NCI-H524 treated with DMSO at 0.1 percent for 48 hours (cell line): ENCODE measurements at regions not wholly inside any gene's neighbourhood (a gene's known extent, or its start where the extent isn't known, plus 50 kb on each side); places are given as distances from the start of the nearest gene placed in this dataset.
"Not testable (repeated sequence)": the region's sequence is repeated elsewhere in the genome, so short reads cannot be mapped to it uniquely, and the experiment has no call there.

Experiments
- DNase-seq: peaks from one replicate; lab custom pipeline; 2025; lab: John Stamatoyannopoulos, UW

DNA sequence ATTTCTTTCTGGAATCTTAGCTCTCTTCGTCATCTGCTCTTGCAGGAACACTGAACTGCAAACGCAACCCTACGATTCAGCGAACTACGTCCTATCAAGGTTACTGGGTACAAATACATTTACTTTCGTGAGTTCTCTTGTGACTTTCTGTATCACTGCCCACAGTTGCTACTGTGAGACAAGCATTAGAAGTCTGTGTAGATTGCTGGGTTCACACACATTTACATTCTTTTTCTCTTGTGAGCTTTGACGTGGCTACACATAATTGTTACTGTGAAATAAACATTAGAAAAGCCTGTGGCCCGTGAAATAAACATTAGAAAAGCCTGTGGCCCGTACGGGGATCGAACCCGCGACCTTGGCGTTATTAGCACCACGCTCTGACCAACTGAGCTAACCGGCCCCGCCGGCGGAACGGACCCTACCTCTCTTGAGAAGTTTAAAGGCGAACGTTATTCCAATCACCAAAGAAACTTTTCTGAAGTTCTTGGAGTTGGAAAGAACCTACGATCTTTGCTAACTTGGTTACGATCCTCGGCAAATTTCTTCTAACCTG is 61.2 kb upstream of the ZNF322 start:
- DNase-seq = not testable (repeated sequence)

DNA sequence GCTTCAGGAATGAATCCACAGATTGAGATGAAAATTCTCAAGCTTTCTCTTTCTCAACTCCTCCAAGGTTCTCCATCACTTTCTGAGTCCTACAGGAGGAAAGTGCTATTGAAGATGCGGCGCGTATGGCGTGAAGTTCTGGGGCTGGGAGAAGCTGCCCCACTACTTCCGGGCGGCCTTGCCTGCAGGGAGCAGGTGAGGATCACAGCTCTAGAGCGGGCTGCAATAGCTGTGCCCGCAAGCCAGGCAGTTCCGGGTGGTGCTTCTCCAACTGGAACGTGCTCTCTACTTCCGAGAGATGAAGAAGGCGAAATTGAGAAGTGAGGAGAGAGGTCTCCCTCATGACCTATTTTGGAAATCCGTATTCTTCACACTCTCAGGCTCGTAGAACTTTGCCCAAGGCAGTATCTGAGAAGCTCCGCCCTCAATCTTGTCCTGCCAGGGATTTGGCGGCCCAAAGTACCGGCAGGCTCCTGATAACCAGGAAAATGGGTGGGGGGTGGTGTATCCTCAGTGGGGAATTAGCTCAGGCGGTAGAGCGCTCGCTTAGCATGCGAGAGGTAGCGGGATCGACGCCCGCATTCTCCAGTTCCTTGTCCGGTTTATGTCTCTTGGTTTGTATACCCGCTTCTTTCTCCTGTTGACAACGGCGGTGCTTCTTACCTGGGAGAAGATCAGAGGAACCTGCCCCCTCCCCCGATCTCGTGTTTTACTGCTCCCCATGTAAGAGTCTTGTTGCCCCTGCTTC is 70.6 kb upstream of the ZNF322 start:
- DNase-seq = not testable (repeated sequence)

DNA sequence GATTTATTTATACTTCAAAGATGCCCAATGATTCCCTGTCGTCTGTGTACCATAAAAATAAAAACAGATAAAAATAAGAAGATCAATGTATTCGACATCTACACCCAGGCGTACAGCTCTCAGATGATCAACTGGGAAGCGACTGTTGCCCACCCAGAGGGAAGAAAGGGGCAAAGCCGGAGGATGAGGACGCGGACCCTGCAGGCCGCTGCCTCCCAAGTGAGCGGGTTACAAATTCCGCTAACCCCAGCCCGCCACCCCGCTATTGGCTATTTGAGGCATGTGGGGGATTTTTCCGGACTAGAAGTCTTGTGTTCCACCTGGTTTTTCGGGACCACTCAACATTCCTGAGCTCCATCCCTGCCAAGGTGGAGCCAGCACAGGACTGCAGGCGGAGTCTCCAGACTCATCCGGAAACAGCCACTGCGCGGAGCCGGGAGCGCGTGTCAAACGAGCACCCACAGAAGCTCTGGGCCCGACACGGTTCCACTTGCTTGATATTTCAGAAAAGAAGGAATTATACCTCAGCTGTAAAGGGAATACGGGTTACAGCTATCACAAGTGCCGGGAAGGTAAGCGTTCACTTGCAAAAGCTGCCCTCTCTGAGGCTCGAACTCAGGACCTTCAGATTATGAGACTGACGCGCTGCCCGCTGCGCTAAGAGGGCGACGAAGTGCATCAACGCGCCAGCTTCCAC is 75.4 kb upstream of the ZNF322 start:
- not testable (repeated sequence) for DNase-seq

DNA sequence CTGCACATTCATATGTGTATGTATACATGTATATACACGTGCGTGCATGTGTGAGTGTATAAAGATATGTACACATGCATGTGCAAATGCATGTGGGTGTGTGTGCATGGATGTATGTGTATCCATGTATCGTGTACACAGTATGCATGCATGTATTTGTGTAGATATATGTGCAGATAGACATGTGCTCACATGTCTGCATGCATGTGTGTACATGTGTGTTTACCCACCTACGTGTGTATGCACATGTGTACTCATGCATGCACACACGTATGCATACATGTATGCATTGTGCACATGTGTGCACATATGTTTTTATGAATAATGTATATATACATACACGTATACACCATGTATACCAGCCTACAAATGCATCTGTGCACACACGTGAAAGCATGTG is 80.3 kb upstream of the ZNF322 start:
- no peak for DNase-seq

DNA sequence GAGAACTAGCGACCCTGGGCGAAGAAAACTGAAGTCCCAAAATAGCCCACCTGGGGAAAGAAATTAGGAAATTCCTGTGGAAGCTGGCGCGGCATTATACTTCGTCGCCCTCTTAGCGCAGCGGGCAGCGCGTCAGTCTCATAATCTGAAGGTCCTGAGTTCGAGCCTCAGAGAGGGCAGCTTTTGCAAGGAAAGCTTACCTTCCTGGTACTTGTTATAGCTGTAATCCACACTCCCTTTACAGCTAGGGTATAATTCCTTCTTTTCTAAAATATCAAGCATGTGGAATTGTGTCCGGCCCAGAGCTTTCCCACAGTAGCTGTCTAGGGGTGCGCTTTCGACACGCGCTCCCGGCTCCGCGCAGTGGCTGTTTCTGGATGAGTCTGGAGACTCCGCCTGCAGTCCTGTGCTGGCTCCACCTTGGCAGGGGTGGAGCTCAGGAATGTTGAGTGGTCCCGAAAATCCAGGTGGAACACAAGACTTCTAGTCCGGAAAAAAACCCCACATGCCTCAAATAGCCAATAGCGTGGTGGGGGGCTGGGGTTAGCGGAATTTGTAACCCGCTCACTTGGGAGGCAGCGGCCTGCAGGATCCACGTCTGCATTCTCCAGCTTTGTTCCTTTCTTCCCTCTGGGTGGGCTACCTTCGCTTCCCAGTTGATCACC is 83.7 kb upstream of the ZNF322 start:
- DNase-seq = no peak

DNA sequence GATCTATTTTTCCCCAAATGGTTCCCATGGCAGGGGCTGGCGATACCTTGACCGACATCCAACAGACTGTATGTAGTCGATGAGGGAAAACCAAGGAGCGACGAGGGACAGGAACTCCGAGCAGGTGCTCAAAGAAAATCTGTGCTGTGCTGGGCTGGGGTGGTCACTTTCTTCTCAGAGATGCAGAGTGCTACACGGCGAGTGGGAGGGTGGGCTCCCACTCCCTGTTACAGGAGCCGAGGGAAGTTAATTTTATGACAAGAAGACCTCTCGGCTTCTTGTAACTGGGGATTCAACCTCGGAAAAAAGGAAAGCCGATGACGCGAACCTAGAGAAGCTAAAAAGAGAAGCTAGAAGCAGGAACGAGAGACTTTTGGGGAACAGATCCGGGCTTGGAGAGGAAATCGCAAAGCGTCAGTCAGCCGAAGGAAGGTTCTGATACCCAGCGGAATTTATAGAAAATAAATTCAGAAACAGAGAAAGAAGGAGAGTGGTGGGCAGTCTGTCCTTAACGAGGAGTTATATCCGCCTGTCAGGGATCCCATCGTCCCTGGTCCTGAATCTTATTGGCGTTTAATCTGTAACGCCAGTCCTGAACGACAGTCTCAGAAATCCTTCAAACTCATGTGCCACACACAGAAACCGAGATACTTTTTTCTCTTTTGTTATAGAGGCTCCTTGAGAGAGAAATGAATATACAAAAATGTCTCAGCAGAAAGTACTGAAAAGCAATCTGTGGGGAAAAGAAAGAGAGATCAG is 84.6 kb upstream of the ZNF322 start:
- no peak for DNase-seq

DNA sequence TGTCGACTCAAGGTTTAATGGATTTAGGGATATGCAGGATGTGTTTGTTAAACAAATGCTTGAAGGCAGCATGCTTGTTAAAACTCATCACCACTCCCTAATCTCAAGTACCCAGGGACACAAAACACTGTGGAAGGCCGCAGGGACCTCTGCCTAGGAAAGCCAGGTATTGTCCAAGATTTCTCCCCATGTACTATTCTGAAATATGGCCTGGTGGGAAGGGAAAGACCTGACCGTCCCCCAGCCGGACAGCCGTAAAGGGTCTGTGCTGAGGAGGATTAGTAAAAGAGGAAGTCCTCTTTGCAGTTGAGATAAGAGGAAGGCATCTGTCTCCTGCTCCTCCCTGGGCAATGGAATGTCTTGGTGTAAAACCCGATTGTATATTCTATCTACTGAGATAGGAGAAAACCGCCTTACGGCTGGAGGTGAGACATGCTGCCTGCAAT is 85.3 kb upstream of the ZNF322 start:
- not testable (repeated sequence) for DNase-seq

DNA sequence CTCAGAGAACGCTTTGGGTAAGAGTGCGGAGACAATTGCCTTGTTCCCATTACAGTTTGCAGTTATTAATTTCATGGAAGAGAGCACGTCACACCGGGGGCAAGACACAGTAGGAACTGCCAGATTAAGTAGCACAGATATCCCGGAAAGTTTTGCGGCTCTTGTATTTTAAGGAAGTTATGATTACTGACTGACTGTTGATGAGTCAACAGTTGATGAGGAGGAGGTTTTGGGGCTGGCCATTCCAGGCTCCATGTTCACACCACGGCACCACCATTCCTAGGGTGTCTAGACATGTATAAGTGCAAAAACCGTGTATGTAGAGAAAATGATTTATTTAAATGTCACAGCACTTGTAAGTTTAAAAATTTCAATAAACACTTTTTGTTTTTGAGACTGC is 86.4 kb upstream of the ZNF322 start:
- DNase-seq = not testable (repeated sequence)

DNA sequence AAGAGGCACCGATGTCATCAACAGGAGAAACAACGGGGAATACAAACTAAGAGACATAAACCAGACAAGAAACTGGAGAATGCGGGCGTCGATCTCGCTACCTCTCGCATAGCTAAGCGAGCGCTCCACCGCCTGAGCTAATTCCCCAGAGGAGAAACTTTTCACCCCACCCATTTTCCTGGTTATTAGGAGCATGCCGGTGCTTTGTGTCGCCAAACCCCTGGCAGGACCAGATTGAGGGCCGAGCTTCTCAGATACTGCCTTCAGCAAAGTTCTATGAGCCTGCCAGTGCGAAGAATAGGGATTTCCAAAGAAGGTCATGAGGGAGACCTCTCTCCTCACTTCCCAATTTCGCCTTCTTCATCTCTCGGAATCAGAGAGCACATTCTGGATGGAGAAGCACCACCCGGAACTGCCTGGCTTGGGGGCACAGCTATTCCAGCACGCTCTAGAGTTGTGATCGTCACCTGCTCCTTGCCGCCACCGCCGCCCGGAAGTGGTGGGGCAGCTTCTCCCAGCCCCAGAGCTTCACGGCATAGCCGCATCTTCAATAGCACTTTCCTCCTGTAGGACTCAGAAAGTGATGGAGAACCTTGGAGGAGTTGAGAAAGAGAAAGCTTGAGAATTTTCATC is 89.7 kb upstream of the ZNF322 start:
- not testable (repeated sequence) for DNase-seq

DNA sequence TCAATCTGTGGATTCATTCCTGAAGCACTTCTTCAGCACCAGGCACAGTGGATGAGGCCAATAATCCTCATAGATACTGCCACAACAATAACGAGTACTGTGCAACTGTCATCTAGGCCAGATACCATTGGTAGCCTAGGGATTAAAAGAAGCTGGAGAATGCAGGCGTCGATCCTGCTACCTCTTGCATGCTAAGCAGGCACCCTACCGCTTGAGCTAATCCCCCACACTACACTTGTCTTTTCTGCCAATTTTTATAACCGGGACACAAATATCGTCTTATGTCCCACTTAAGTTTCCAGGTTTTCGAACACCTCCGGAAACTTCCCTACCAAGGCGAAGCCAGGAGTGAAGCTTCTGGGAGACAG is 90.2 kb upstream of the ZNF322 start:
- not testable (repeated sequence) for DNase-seq

DNA sequence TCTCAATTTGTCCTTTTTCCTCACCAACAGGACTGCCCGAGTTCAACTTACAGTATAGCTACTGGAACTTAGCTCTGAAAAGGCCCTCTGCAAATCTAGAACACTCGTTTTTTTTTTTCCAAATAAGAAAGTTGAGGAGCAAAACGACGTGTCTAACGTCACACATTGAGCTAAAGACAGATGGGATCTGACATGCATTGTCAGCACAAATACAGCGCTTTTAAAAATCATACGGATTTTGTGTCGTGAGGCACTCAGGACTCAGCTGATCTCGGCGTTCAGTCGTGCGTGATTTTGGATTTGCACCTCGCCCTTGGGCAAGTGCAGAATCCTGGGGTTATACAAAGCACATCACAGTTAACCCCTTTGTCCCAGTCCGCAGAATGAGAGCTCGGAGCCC is 94.7 kb upstream of the ZNF322 start:
- no peak for DNase-seq

DNA sequence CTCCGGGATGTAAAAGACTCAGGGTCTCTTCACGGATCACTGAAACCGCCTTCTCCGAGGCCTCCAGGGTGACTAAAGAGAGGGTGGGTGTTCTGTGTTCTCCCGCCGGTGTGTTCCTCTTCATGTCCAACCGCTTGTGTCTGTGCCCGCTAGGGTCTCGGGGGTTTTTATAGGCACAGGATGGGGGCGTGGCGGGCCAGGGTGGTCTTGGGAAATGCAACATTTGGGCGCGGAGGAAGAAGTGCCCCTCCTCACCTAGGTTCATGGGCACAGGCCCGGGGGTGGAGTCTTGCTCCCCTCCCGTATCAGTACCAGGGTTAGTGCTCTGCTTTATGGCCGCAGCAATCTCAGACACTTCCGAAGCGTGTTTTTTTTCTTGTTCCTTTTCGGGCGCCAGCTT is 95.3 kb upstream of the ZNF322 start:
- not testable (repeated sequence) for DNase-seq

DNA sequence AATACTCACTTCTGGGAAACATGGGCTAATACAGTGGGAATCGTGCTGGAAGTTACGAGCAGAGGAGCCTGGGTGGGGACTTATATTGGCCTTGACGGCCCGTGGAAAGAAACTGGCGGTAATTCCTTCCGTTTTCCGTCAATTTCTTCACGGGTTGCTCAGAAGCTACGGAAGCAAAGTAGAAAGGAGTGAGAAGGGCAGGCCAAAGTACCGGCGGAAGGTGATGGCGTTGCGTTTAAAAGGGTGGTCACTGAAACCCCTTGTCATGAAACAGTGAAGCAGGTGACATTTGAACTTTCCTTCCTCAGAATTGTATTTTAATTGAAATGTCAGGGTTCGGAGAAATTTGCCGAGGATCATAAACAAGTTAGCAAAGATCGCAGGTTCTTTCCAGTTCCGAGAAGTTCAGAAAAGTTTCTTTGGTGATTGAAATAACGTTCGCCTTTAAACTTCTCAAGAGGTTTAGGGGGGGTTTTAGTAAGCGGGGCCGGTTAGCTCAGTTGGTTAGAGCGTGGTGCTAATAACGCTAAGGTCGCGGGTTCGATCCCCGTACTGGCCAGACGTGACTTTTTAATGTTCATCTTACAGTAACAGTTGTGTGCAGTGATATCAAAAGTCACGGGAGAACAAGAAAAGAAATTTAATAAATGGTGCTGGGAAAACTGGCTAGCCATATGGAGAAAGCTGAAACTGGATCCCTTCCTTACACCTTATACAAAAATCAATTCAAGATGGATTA is 96.7 kb upstream of the ZNF322 start:
- DNase-seq = not testable (repeated sequence)

DNA sequence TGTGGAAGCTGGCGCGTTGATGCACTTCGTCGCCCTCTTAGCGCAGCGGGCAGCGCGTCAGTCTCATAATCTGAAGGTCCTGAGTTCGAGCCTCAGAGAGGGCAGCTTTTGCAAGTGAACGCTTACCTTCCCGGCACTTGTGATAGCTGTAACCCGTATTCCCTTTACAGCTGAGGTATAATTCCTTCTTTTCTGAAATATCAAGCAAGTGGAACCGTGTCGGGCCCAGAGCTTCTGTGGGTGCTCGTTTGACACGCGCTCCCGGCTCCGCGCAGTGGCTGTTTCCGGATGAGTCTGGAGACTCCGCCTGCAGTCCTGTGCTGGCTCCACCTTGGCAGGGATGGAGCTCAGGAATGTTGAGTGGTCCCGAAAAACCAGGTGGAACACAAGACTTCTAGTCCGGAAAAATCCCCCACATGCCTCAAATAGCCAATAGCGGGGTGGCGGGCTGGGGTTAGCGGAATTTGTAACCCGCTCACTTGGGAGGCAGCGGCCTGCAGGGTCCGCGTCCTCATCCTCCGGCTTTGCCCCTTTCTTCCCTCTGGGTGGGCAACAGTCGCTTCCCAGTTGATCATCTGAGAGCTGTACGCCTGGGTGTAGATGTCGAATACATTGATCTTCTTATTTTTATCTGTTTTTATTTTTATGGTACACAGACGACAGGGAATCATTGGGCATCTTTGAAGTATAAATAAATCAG is 106.8 kb upstream of the ZNF322 start:
- not testable (repeated sequence) for DNase-seq

DNA sequence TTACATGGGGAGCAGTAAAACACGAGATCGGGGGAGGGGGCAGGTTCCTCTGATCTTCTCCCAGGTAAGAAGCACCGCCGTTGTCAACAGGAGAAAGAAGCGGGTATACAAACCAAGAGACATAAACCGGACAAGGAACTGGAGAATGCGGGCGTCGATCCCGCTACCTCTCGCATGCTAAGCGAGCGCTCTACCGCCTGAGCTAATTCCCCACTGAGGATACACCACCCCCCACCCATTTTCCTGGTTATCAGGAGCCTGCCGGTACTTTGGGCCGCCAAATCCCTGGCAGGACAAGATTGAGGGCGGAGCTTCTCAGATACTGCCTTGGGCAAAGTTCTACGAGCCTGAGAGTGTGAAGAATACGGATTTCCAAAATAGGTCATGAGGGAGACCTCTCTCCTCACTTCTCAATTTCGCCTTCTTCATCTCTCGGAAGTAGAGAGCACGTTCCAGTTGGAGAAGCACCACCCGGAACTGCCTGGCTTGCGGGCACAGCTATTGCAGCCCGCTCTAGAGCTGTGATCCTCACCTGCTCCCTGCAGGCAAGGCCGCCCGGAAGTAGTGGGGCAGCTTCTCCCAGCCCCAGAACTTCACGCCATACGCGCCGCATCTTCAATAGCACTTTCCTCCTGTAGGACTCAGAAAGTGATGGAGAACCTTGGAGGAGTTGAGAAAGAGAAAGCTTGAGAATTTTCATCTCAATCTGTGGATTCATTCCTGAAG is 111.6 kb upstream of the ZNF322 start:
- DNase-seq = not testable (repeated sequence)

DNA sequence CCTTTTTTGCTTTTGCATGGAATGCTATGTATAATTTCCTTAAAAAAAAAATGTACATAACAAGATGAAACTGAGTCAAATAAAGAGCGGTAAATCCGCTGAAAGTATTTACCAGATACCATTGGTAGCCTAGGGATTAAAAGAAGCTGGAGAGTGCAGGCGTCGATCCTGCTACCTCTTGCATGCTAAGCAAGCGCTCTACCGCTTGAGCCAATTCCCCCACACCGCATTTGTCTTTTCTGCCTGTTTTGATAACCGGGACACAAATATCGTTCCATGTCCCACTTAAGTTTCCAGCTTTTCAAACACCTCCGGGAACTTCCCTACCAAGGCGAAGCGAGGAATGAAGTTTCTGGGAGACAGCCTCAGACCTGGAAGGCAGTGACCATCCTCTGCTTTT is 113.9 kb upstream of the ZNF322 start:
- DNase-seq = not testable (repeated sequence)

DNA sequence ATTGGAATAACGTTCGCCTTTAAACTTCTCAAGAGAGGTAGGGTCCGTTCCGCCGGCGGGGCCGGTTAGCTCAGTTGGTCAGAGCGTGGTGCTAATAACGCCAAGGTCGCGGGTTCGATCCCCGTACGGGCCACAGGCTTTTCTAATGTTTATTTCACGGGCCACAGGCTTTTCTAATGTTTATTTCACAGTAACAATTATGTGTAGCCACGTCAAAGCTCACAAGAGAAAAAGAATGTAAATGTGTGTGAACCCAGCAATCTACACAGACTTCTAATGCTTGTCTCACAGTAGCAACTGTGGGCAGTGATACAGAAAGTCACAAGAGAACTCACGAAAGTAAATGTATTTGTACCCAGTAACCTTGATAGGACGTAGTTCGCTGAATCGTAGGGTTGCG is 121.0 kb upstream of the ZNF322 start:
- DNase-seq = not testable (repeated sequence)

DNA sequence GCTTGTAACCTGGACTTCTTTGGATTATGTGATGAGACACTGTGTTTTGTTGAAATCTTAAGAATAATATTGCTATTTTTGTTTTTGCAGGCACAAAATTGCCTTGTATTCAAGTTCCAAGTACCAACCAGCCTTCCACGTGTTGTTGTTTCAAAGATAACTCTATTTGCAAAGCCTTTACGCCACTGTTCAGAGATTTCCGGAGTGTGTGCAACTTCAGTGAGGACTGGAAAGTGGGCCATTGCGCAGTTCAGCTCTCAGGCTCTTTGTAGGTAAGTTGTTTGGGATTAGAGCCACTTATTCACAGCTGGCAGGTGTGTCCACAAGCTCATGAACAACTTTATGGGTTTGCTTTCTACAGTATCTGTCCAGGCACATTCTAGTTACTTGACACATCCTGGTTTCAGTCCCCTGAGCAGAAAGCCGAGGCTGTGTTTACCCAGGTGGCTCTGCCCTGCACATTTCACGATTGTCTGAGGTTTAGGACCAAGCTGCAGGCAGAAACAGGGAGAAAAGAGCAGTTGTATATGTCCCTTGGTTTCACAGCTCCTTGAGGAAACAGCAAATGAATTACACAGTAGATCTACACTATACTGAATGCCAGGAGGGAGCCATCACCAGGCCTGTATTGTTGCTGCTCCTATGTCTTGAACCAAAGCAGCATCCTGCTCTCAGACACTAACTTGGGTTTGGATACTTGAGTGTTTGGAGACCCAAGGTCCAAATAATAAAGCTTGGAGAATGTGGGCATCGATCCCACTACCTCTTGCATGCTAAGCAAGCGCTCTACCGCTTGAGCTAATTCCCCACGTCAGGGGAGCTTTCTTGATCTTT is 136.1 kb upstream of the ZNF322 start:
- DNase-seq = not testable (repeated sequence)
